WTC11 (cell line): ENCODE measurements at regions not wholly inside any gene's neighbourhood (a gene's known extent, or its start where the extent isn't known, plus 50 kb on each side); places are given as distances from the start of the nearest gene placed in this dataset.
"Not testable (repeated sequence)": the region's sequence is repeated elsewhere in the genome, so short reads cannot be mapped to it uniquely, and the experiment has no call there.

Source experiments
- ZNF121 ChIP-seq: sonication (generic); formaldehyde crosslinking; IDR thresholded peaks from 2 replicates; pipeline ENCODE4 v1.8.0; 2023; ENCODE audit warnings: missing genetic modification reagents
- ZNF263 ChIP-seq: sonication (generic); formaldehyde crosslinking; IDR thresholded peaks from 2 replicates; pipeline ENCODE4 v1.8.1; 2022; ENCODE audit warnings: low read depth, mild to moderate bottlenecking, moderate library complexity, missing genetic modification reagents

GRCh38 chr15:92768131-92768530 is 112.6 kb upstream of the FAM174B start:
- TF ChIP-seq ZNF121, ZNF263 (CRISPR knock-in tag): not testable (repeated sequence)
